ENCODE measurements at regions not wholly inside any gene's neighbourhood (a gene's known extent, or its start where the extent isn't known, plus 50 kb on each side); places are given as distances from the start of the nearest gene placed in this dataset.
"Not testable (repeated sequence)": the region's sequence is repeated elsewhere in the genome, so short reads cannot be mapped to it uniquely, and the experiment has no call there.

DNA sequence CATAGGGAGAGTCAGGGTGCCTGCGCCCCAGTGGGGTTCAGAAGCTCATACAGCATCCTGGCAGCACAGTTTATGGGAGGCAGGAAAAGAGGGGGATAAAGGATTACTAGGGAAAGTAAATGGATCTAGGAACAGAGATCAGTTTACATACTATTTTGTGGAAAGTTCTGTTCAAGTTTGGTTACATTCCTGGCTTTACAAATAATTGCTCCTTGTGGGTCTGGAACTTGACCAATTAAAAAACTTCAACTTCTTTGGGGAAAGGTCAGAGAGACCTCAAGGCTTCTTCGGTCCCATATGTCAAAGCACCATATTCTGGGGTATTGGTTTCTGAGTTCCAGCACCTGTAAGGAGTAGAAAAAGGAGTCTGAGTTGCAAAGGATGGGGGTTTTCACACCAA is 64.1 kb downstream of the ZDHHC19 start:
- CTCF ChIA-PET, result no interaction called here
- POLR2A ChIA-PET, result interaction anchor here (0.7 kb wide), 1 partner anchor 43 kb away, joined by 4 read pairs; no protein-coding TSS in a partner anchor

DNA sequence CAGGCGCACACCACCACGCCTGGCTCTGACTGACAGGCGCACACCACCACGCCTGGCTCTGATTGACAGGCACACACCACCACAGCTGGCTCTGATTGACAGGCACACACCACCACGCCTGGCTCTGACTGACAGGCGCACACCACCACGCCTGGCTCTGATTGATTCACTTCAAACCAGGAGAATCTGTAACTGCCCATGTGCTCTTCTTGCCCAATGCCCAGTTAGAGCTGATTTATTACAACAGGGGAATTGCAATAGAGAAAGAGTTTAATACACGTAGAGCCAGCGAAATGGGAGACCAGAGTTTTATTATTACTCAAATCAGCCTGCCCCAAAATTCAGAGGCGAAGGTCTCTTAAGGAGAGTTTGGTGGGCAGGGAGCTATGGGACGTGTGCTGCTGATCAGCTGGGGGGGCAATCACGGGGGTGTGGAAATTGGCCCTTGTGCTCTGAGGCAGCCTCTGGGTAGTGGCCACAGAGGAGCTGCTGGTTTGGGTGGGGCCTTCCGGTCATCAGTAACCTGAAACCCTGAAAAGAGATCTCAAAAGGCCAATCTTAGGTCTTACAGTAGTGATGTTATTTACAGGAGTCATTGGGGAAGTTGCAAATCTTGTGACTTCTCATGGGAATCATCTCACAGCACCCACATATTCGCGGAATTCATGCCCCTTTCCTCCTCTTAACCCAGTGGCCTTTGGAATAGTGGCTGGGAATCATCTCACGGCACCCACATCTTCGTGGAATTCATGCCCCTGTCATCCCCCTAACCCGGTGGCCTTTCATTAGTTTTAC is 63.8 kb upstream of the TFRC start:
- ChIA-PET CTCF (no interaction called here), POLR2A (no interaction called here)

DNA sequence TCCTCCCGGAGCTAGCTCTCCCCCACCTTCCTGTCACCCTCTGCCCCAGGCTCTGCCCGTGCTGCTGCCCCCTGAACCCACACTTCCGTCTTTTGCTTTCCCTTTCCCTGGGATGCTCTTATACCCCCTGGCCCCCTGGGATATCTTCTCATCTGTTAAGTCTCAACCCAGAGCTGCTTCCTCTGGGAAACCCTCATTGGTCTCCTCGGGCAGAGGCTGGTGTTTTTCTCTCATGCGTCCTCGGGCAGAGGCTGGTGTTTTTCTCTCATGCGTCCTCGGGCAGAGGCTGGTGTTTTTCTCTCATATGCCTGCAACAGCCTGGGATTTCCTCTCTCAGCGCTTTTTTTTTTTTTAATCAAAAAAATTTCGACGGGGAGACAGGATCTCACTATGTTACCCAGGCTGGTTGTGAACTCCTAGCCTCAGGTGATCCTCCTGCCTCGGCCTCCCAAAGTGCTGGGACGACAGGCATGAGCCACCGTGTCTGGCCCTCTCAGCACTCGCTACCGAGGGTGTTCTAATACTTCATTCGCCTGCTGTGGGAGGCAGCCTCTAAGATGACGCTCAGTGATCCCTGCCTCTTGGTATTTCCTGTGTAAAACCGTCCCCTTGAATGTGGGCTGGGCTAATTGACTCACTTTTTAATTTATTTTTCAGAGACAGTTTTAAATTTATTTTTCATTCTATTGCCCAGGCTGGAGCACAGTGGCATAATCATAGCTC is 62.7 kb upstream of the TFRC start:
- ChIA-PET CTCF (no interaction called here), POLR2A (interaction anchor here (0.5 kb wide), 1 partner anchor 297 kb away, joined by 4 read pairs; no protein-coding TSS in a partner anchor)

DNA sequence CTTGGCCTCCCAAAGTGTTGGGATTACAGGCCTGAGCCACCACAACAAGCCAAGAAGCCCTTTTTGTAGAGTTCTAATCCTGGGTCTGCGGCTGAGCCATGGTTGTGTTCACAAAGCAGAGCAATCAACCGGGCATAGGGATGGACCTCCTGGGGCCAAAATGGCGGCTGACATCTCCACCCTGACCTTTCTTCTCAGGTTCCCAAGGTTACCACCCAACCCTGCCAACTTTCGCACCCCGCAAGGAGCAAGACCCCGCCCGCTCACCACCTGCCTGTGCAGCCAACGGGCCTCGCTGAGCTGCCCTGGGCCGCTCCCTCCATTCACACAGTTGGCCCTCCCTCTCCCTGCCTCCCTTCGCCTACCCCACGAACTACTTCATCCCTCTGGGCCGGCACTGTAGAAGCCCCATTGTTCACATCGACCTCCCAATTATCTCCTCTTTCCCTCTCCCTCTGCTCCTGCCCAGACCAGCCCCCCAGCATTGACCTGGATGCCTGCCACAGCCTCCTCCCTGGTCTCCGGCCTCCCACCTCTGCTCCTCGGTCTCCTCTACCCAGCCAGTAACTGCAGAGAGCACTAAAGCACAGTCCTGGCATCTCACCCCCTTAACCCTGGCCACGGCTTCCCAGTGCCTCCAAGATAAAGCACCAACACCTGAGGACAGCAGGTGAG is 62.0 kb upstream of the TFRC start:
- ChIA-PET CTCF (no interaction called here), POLR2A (interaction anchor here (0.5 kb wide), 1 partner anchor 298 kb away, joined by 4 read pairs; no protein-coding TSS in a partner anchor)

DNA sequence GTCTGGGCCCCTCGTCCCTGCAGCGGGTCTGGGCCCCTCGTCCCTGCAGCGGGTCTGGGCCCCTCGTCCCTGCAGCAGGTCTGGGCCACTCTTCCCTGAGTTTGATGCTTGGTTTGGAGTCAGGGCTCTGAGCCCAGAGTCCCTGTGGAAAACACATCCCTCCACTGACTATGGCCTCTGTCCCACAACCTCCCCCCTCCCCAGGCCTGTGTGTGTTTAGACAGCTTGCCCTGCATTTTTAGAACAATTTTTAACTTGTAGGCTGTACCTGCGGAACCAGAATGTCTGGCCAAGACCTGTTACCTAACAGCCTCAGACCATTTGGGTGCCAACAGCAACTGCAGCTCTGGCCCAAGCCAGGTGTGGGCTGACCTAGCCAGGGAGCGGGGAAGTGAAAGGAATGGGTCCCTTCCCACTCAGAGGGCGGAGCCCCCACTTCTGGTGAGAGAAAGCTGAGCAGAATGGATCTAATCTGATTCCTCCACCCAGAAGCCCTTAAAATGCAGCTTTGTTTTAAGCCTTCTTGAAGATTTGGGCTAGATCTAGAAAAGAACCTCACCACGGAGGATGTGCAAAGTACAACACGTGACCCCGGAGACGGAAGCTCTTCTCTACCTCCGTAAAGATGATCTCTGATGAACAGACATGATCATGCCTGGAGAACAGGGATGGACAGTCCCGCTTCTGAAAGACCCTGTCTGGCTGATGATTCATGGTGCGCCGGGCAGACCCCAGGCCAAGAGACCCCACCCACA is 60.5 kb upstream of the TFRC start:
- ChIA-PET CTCF (interaction anchor here (0.6 kb wide), 1 partner anchor 697 kb away, joined by 4 read pairs; no protein-coding TSS in a partner anchor), POLR2A (no interaction called here)

DNA sequence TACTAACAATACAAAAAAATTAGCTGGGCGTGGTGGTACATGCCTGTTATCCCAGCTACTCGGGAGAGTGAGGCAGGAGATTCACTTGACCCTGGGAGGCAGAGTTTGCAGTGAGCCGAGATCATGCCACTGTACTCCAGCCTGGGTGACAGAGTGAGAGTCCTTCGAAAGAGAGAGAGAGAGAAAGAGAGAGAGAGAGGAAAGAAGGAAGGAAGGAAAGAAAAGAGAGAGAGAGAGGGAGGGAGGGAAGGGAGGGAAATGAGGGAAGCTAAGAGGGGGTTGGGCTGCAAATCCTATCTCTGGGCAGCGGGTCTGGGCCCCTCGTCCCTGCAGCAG is 59.9 kb upstream of the TFRC start:
- CTCF ChIA-PET, result no interaction called here

DNA sequence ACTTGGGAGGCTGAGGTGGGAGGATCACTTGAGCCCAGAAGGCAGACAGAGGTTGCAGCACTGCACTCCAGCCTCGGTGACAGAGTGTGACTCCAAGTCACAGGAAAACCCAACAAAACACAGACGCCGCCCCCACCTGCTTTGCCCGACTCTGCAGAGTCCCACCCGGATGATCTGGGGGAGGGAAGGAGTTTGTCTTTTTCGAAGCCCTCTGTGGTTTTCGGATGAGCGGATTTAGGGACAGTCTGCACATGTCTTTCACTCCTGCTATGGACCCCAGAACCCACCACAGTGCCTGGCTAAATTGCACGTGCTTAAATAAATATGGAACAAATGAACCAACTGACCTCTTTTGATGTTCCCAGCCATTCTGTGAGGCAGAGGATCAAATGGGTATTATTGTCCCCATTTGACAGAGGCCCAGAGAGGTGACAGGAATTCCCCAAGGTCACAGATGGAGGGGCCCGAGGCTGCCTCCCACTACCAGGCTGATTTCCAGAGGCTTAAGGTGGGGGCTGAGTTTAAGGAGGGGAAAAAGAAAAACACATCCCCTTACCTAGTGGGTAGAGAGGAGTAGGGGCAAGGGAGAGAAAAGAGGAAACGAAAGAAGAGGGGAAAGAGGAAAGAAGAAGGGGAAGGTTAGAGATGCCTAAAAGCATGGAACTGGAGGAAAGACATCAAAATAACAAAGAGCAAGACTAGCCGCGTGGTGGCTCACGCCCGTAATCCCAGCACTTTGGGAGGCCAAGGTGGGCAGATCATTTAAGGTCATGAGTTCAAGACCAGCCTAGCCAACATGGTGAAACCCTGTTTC is 59.4 kb upstream of the TFRC start:
- ChIA-PET POLR2A (no interaction called here), CTCF (no interaction called here)

More for the DNA sequence above, 59.9 kb upstream of the TFRC start:
- POLR2A ChIA-PET, result no interaction called here

DNA sequence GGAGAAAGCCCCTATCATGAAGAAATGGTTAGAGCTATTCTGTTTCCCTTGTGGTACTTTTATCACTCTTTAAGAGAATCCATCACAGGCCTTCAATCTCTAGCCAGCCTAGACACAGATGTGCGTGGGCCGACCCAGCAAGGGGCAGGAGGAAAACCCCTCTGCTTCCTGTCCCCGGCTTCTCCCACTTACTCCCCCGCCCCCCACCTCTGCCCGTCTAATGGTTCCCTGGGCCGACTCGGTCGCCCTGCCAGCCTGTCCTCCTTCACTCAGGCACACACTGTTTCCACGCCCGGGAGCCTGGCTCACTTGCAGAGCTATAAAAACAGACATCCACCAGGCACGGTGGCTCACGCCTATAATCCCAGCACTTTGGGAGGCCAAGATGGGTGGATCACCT is 58.3 kb upstream of the TFRC start:
- ChIA-PET POLR2A (interaction anchor here (0.7 kb wide), 1 partner anchor 11 kb away, joined by 4 read pairs; no protein-coding TSS in a partner anchor), CTCF (no interaction called here)

DNA sequence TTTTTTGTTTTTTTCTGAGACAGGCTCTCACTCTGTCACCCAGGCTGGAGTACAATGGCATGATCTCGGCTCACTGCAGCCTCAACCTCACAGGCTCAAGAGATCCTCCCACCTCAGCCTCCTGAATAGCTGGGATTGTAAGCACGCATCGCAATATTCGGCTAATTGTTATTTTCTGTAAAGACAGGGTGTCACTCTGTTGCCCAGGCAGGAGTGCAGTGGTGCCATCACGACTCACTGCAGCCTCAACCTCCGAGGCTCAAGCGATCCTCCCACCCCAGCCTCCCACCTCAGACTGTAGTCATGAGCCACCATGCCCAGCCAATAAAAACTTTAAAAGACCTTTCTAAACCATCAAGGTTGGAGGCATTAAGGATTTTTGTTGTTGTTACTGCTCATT is 57.4 kb upstream of the TFRC start:
- POLR2A ChIA-PET, result no interaction called here
- CTCF ChIA-PET, result no interaction called here

DNA sequence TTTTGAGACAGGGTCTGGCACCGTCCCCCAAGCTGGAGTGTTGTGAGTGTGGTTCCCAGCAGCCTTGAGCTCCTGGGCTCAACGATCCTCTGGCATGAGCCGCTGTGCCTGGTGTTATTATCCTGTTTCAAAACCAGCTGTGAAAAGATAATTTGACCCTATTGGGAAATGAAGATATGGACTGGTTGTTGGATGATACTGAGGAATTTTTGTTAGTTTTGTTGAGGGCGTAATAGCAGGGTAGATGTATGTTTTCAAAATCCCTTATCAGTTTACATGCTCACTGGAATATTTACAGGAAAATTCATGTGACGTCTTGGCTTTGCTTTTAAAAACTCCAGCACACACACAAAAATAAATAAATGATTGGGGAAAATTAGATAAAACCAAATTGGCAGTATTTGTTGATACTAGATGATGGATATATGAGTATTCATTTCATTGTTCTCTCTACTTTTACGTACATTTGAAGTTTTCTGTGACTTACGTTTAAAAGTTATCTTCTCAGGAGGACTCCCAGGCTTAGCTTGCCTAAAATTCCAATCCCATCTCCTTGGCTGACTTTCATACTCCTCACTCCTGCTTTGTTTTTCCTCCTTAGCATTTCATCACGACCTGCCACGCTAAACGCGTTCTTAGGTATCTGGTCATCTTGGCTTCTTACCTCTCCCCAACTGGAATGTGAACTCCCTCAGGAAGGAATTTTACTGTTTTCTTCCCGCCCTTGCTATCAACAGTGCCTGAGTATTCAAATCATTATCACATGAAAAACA is 56.8 kb upstream of the TFRC start:
- CTCF ChIA-PET, result no interaction called here
- POLR2A ChIA-PET, result no interaction called here

DNA sequence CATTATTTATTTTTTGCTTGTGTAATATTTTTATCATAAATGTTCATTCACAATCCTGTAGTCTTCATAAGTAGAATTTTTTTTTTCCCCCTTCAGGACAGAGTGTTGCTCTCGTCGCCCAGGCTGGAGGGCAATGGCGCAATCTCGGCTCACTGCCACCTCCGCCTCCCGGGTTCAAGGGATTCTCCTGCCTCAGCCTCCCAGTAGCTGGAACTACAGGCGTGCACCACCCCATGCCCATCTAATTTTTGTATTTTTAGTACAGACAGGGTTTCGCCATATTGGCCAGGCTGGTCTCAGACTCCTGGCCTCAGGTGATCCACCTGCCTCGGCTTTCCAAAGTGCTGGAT is 54.7 kb upstream of the TFRC start:
- CTCF ChIA-PET, POLR2A ChIA-PET: not testable (repeated sequence)

DNA sequence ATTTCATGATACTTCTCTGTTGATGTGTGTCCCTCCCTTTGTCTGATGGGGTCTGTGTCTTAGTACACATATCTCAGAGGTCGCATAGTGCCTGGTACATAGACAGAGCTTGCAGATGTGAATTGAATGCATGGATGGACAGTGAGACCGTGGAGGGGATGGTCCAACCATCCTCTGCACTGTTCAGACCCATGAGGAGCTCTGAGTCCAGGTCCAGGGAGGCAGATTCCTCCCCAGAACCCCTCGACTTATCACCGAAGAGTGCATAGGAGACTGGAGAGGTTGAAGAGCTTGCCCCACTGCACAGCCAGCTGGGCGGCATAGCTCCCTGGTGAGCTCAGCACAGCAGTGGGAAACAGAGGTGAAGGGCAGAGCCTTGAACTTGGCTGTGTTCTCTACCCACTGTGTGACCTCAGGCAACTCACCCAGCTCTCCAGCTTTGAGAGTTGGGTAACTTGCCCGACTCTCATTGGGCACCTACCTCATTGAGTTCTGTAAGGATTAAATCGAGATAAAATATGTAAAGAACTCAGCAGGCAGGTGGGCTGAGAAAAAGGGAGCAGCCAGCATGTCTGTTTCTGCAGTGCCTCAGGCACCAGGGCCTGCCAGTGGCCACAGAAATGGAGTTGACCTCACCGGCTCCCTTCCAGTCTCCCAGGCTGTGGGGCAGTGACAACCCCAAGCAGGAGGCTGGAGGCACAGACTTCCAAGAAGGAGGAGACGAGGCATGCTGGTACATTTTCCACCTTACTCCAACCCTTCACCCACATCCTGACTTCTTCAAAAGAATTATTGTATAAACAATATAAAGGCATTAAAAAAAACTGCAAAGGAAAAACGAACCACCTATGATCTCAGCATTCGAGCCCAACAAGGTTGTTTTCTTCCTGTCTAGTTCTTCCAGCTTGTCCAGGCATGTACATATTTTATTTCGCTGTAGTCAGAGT is 54.1 kb upstream of the TFRC start:
- ChIA-PET POLR2A (no interaction called here), CTCF (interaction anchor here (1.0 kb wide), 1 partner anchor 26 kb away, joined by 4 read pairs; no protein-coding TSS in a partner anchor)

DNA sequence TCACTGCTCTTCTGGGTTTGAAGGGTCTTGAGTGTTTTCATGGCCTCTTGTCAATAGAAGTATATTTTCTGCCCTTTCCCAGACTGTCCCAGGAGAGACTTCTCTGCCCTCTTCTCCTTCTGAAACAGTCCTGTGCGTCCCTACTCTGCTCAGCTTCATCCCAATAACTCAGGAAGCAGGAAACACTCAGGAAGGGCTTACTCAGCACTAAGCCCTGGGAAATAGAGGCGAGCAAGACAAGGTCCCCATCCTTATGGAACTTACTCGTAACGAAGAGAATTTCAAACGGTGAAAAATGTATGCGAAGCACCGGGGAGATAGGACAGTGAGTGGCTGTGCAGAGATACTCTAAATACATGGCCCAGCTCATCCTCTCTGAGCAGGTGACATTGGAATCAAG is 52.8 kb upstream of the TFRC start:
- CTCF ChIA-PET, result no interaction called here
- POLR2A ChIA-PET, result no interaction called here

DNA sequence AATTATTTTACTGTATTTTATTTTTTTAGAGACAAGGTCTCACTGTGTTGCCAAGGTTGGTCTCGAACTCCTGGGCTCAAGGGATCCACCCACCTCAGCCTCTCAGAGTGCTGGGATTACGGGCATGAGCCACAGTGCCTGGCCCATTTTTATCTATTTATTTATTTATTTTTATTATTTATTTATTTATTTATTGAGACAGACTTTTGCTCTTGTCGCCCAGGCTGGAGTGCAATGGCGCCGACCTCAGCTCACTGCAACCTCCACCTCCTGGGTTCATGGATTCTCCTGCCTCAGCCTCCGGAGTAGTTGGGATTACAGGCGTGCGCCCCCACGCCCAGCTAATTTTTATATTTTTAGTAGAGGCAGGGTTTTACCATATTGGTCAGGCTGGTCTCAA is 52.0 kb upstream of the TFRC start:
- CTCF ChIA-PET, POLR2A ChIA-PET: not testable (repeated sequence)

DNA sequence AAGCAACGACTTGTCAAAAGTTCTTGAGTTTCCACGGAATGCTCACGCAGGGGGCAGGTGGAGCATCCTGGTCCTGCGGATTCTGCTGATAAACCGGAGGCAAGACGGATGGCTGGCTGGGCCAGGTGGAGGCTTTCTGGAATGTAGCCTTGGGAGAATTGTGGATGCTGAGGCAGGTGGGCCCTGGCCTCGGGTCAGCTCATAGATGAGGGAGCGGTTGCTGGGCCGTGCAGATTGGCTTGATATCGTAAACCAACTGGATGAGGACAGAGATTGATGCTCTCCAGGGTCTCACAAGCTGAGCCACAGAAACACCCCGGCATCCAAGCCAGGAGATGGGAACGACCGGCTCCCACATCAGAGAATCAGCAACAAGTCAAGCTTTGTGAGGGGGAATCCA is 50.0 kb upstream of the TFRC start:
- ChIA-PET POLR2A (no interaction called here), CTCF (no interaction called here)
